ENCODE measurements at regions not wholly inside any gene's neighbourhood (a gene's known extent, or its start where the extent isn't known, plus 50 kb on each side); places are given as distances from the start of the nearest gene placed in this dataset.

- Histone ChIP-seq H3K36me3 (no peaks in the 10 kb centered on the region), H3K27ac (no peak overlapping the region), H3K9me3 (no peaks in the 10 kb centered on the region), H3K4me1 (no peaks in the 10 kb centered on the region), H3K27me3 (no peaks in the 10 kb centered on the region), H3K4me3 (replicated peaks in 1 of 3) (no peak overlapping the region)
- intact Hi-C loops (cut with DNase I): no loop called here
- 77 to 85% methylated on average over 3 of the region's 3 CpGs for WGBS, 2 donors
- no peak for TF ChIP-seq POLR2A (IDR thresholded peaks at IDR 0.05)
- TF ChIP-seq CTCF (IDR thresholded peaks at IDR 0.05): no peak
- no peak for DNase-seq
These were observed 197.5 kb downstream of the PTPRU start for GRCh38 chr1:29433830-29434229.

GRCh38 chr1:29431138-29431537, 194.8 kb downstream of the PTPRU start:
- no peak for DNase-seq
- Histone ChIP-seq H3K4me3 (replicated peaks in 1 of 3) (no peak overlapping the region), H3K27ac (no peak overlapping the region), H3K9me3 (no peaks in the 10 kb centered on the region), H3K36me3 (no peaks in the 10 kb centered on the region), H3K4me1 (no peaks in the 10 kb centered on the region), H3K27me3 (no peaks in the 10 kb centered on the region)
- intact Hi-C loops (cut with DNase I): no loop called here
- TF ChIP-seq CTCF (IDR thresholded peaks at IDR 0.05): no peak
- 67% methylated on average over 3 of the region's 3 CpGs for WGBS, 2 donors

- TF ChIP-seq POLR2A (IDR thresholded peaks at IDR 0.05): no peak
- TF ChIP-seq CTCF (IDR thresholded peaks at IDR 0.05): no peak
- intact Hi-C loops (cut with DNase I): no loop called here
- Histone ChIP-seq H3K4me1 (no peaks in the 10 kb centered on the region), H3K27ac (no peak overlapping the region), H3K9me3 (no peaks in the 10 kb centered on the region), H3K27me3 (no peaks in the 10 kb centered on the region), H3K36me3 (no peaks in the 10 kb centered on the region), H3K4me3 (replicated peaks in 1 of 3) (no peak overlapping the region)
- no peak for DNase-seq
- 75 to 90% methylated on average over 2 of the region's 2 CpGs for WGBS, 2 donors
These were observed 193.3 kb downstream of the PTPRU start for GRCh38 chr1:29429656-29430055.

- Histone ChIP-seq H3K27me3 (no peaks in the 10 kb centered on the region), H3K4me1 (no peaks in the 10 kb centered on the region), H3K27ac (no peak overlapping the region), H3K9me3 (no peaks in the 10 kb centered on the region), H3K4me3 (replicated peaks in 1 of 3) (no peak overlapping the region), H3K36me3 (no peaks in the 10 kb centered on the region)
- TF ChIP-seq POLR2A (IDR thresholded peaks at IDR 0.05) (no peak), CTCF (IDR thresholded peaks at IDR 0.05) (no peak)
- no peak for DNase-seq
- WGBS, 2 donors: 56 to 69% methylated on average over 4 of the region's 4 CpGs
- intact Hi-C loops (cut with DNase I): no loop called here
These were observed 192.7 kb downstream of the PTPRU start for GRCh38 chr1:29428997-29429396.

- intact Hi-C loops (cut with DNase I): no loop called here
- no peaks in the 10 kb centered on the region for H3K4me1 ChIP-seq
- H3K9me3 ChIP-seq: no peaks in the 10 kb centered on the region
- H3K27me3 ChIP-seq: no peaks in the 10 kb centered on the region
- H3K36me3 ChIP-seq: no peaks in the 10 kb centered on the region
- WGBS, 2 donors: 89 to 100% methylated on average over 2 to 4 of the region's 4 CpGs
- H3K27ac ChIP-seq: no peak overlapping the region
- no peak for DNase-seq
- TF ChIP-seq POLR2A (IDR thresholded peaks at IDR 0.05) (no peak), CTCF (IDR thresholded peaks at IDR 0.05) (no peak)
- no peak overlapping the region for H3K4me3 ChIP-seq (replicated peaks in 1 of 3)
These were observed 191.9 kb downstream of the PTPRU start for GRCh38 chr1:29428280-29428615.

Measured in thyroid gland (tissue), 4 donors.